Astrocyte (in vitro differentiated cells and primary cell): ENCODE measurements at regions not wholly inside any gene's neighbourhood (a gene's known extent, or its start where the extent isn't known, plus 50 kb on each side); places are given as distances from the start of the nearest gene placed in this dataset.

ENCODE experiments used
- DNase-seq: peaks from one replicate; pipeline ENCODE4 v3.0.0-alpha.2; 2010; ENCODE audit warnings: low read depth
- FAIRE-seq: peaks from 2 replicates; lab custom pipeline; 2011; peaks lifted over from hg19 to GRCh38; lab: Jason Lieb, UNC
- H2AFZ ChIP-seq: 2 replicates; pipeline ENCODE4 v1.6.0; 2012; ENCODE audit warnings: low read depth, low read length, inconsistent platforms
- H3K27ac ChIP-seq: 2 replicates; pipeline ENCODE4 v1.5.1; 2011; ENCODE audit warnings: low read depth, low read length, inconsistent platforms
- H3K27me3 ChIP-seq: 2 replicates; pipeline ENCODE4 v1.6.0; 2011; ENCODE audit warnings: low read length, inconsistent platforms; ENCODE audit not compliant: insufficient read depth
- H3K36me3 ChIP-seq: 2 replicates; pipeline ENCODE4 v1.5.1; 2011; ENCODE audit warnings: low read length, inconsistent platforms; ENCODE audit not compliant: insufficient read depth
- H3K4me1 ChIP-seq: 2 replicates; pipeline ENCODE4 v1.5.1; 2011; ENCODE audit warnings: low read length, inconsistent platforms; ENCODE audit not compliant: insufficient read depth
- H3K4me2 ChIP-seq: 2 replicates; pipeline ENCODE4 v1.6.0; 2012; ENCODE audit warnings: low read length, inconsistent platforms
- H3K4me3 ChIP-seq: 2 replicates; pipeline ENCODE4 v1.5.1; 2011; ENCODE audit warnings: low read depth, mild to moderate bottlenecking, low read length, inconsistent platforms; ENCODE audit not compliant: insufficient read depth
- H3K79me2 ChIP-seq: 2 replicates; pipeline ENCODE4 v1.6.0; 2012; ENCODE audit warnings: mild to moderate bottlenecking, low read length, inconsistent platforms; ENCODE audit not compliant: insufficient read depth
- H3K9ac ChIP-seq: 2 replicates; pipeline ENCODE4 v1.6.0; 2012; ENCODE audit warnings: mild to moderate bottlenecking, low read length, inconsistent platforms
- H3K9me3 ChIP-seq: 2 replicates; pipeline ENCODE4 v1.5.1; 2012; ENCODE audit warnings: low read depth, mild to moderate bottlenecking, low read length, inconsistent platforms; ENCODE audit not compliant: insufficient read depth
- H4K20me1 ChIP-seq: 2 replicates; pipeline ENCODE4 v1.6.0; 2012; ENCODE audit warnings: low read length, inconsistent platforms; ENCODE audit not compliant: insufficient read depth
- H3K27ac Mint-ChIP-seq: one replicate; pipeline ENCODE4 v1.8.0; 2021; ENCODE audit warnings: mild to moderate bottlenecking, mixed read lengths; ENCODE audit not compliant: unreplicated experiment
- H3K27me3 Mint-ChIP-seq: one replicate; pipeline ENCODE4 v1.8.0; 2021; ENCODE audit warnings: low read depth, mixed read lengths; ENCODE audit not compliant: unreplicated experiment
- H3K36me3 Mint-ChIP-seq: one replicate; pipeline ENCODE4 v1.8.0; 2021; ENCODE audit warnings: low read depth, mixed read lengths; ENCODE audit not compliant: unreplicated experiment
- H3K4me1 Mint-ChIP-seq: one replicate; pipeline ENCODE4 v1.8.0; 2021; ENCODE audit warnings: low read depth, mixed read lengths; ENCODE audit not compliant: unreplicated experiment
- H3K4me3 Mint-ChIP-seq: one replicate; pipeline ENCODE4 v1.8.0; 2021; ENCODE audit warnings: mild to moderate bottlenecking, moderate library complexity, mixed read lengths; ENCODE audit not compliant: unreplicated experiment
- H3K9me3 Mint-ChIP-seq: one replicate; pipeline ENCODE4 v1.8.0; 2021; ENCODE audit warnings: mild to moderate bottlenecking, mixed read lengths; ENCODE audit not compliant: unreplicated experiment
- CTCF ChIP-seq: IDR thresholded peaks from 2 replicates; pipeline ENCODE4 v1.5.1; 2011; ENCODE audit warnings: low read depth, mild to moderate bottlenecking, inconsistent platforms, low read length, moderate library complexity; ENCODE audit not compliant: insufficient read depth
- EZH2 ChIP-seq: IDR thresholded peaks from 2 replicates; pipeline ENCODE4 v1.6.1; 2012; ENCODE audit warnings: mild to moderate bottlenecking, low read length, inconsistent platforms; ENCODE audit not compliant: insufficient read depth

GRCh38 chr7:155218276-155219153 is 79.2 kb upstream of the INSIG1 start:
- H3K4me1 Mint-ChIP-seq: peaks cover 14% of the 10 kb centered on the region
- Histone ChIP-seq H3K79me2 (no peaks in the 10 kb centered on the region), H3K27me3 (no peaks in the 10 kb centered on the region), H3K4me1 (peaks cover 14% of the 10 kb centered on the region), H3K4me2 (no peak overlapping the region), H3K27ac (no peak overlapping the region), H2AFZ (no peak overlapping the region), H3K9ac (no peak overlapping the region), H3K36me3 (no peaks in the 10 kb centered on the region), H3K4me3 (no peak overlapping the region), H4K20me1 (no peaks in the 10 kb centered on the region), H3K9me3 (no peaks in the 10 kb centered on the region)
- H3K27me3 Mint-ChIP-seq: peaks cover 2% of the 10 kb centered on the region
- H3K4me3 Mint-ChIP-seq: no peak overlapping the region
- DNase-seq (no peak), FAIRE-seq (no peak)
- TF ChIP-seq EZH2: no peak
- TF ChIP-seq CTCF: no peak
- no peaks in the 10 kb centered on the region for H3K9me3 Mint-ChIP-seq
- no peaks in the 10 kb centered on the region for H3K36me3 Mint-ChIP-seq
- no peak overlapping the region for H3K27ac Mint-ChIP-seq

GRCh38 chr7:155219154-155219531 is 78.5 kb upstream of the INSIG1 start:
- Histone ChIP-seq H2AFZ (no peak overlapping the region), H3K27ac (no peak overlapping the region), H3K36me3 (no peaks in the 10 kb centered on the region), H3K9me3 (no peaks in the 10 kb centered on the region), H3K4me3 (no peak overlapping the region), H3K4me1 (peaks cover 8% of the 10 kb centered on the region), H3K4me2 (no peak overlapping the region), H4K20me1 (no peaks in the 10 kb centered on the region), H3K9ac (no peak overlapping the region), H3K27me3 (no peaks in the 10 kb centered on the region), H3K79me2 (no peaks in the 10 kb centered on the region)
- H3K36me3 Mint-ChIP-seq: no peaks in the 10 kb centered on the region
- TF ChIP-seq EZH2 (no peak), CTCF (no peak)
- DNase-seq (no peak), FAIRE-seq (no peak)
- H3K4me3 Mint-ChIP-seq: no peak overlapping the region
- no peaks in the 10 kb centered on the region for H3K9me3 Mint-ChIP-seq
- no peak overlapping the region for H3K27ac Mint-ChIP-seq
- H3K4me1 Mint-ChIP-seq: peaks cover 7% of the 10 kb centered on the region
- H3K27me3 Mint-ChIP-seq: peaks cover 2% of the 10 kb centered on the region
